Karpas-422 (cell line): ENCODE measurements at regions not wholly inside any gene's neighbourhood (a gene's known extent, or its start where the extent isn't known, plus 50 kb on each side); places are given as distances from the start of the nearest gene placed in this dataset.

Experiments used
- DNase-seq: peaks from one replicate; pipeline ENCODE4 v3.0.0-alpha.2; 2015
- H2AFZ ChIP-seq: fragments of 200-600 bp; sonication (generic); 2 replicates; pipeline ENCODE4 v1.6.1; 2014; ENCODE audit warnings: antibody characterized with exemption, low read length, mixed read lengths
- H3K27ac ChIP-seq: fragments of 200-600 bp; sonication (generic); 2 replicates; pipeline ENCODE4 v1.5.1; 2014; ENCODE audit warnings: mild to moderate bottlenecking, low read length, moderate library complexity
- H3K27me3 ChIP-seq: fragments of 200-600 bp; sonication (generic); 2 replicates; pipeline ENCODE4 v1.6.1; 2014; ENCODE audit warnings: low read length, mixed read lengths
- H3K36me3 ChIP-seq: fragments of 200-600 bp; sonication (generic); 2 replicates; pipeline ENCODE4 v1.6.1; 2014; ENCODE audit warnings: low read length, mixed read lengths; ENCODE audit not compliant: insufficient read depth
- H3K4me1 ChIP-seq: fragments of 200-600 bp; sonication (generic); 2 replicates; pipeline ENCODE4 v1.6.1; 2014; ENCODE audit warnings: mild to moderate bottlenecking, low read length, mixed read lengths
- H3K4me2 ChIP-seq: fragments of 200-600 bp; sonication (generic); 2 replicates; pipeline ENCODE4 v1.6.1; 2014; ENCODE audit warnings: low read length, low read depth, mild to moderate bottlenecking; ENCODE audit not compliant: poor library complexity, severe bottlenecking
- H3K4me3 ChIP-seq: fragments of 200-600 bp; sonication (generic); 2 replicates; pipeline ENCODE4 v1.5.1; 2014; ENCODE audit warnings: mild to moderate bottlenecking, antibody characterized with exemption, low read length, mixed read lengths
- H3K79me2 ChIP-seq: fragments of 200-600 bp; sonication (generic); 2 replicates; pipeline ENCODE4 v1.6.1; 2014; ENCODE audit warnings: mild to moderate bottlenecking, low read length, mixed read lengths
- H3K9ac ChIP-seq: fragments of 200-600 bp; sonication (generic); 2 replicates; pipeline ENCODE4 v1.6.0; 2014; ENCODE audit warnings: low read length
- H3K9me2 ChIP-seq: fragments of 200-600 bp; sonication (generic), shearing (Covaris generic); replicated peaks from 2 replicates; pipeline ENCODE4 v1.6.0; 2014; ENCODE audit warnings: mild to moderate bottlenecking, low read length, moderate library complexity; ENCODE audit not compliant: insufficient read depth
- H3K9me3 ChIP-seq: fragments of 300-700, 200-600 bp; sonication (generic); 2 replicates; pipeline ENCODE4 v1.6.1; 2014; ENCODE audit warnings: low read length, mixed read lengths
- H4K20me1 ChIP-seq: fragments of 200-600 bp; sonication (generic); 2 replicates; pipeline ENCODE4 v1.6.1; 2014; ENCODE audit warnings: mild to moderate bottlenecking, antibody characterized with exemption, low read length, low read depth; ENCODE audit not compliant: insufficient read depth

DNA sequence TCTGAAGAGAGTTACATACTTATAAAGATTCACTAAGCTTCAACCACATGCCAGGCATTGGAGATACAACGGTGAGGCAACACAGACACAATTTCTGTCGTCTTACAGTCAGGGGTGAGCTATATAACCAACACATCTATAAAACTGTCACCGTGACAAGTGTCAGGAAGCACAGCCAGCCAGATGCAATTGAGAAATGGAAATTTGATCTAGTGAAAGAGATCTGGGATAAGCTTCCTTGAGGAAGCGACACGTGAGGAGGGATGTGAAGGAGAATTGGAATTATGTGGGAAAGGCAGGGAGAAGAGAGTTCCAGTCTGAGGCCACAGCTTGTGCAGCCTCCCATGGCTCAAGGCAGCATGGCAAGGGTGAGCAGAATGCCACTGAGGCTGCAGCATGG lies 50.9 kb upstream of the ZNF354B start:
- H3K4me3 ChIP-seq = no peak overlapping the region
- no peaks in the 10 kb centered on the region for H3K4me1 ChIP-seq
- H3K27me3 ChIP-seq = no peaks in the 10 kb centered on the region
- H3K9ac ChIP-seq = no peak overlapping the region
- H3K27ac ChIP-seq = no peak overlapping the region
- no peak overlapping the region for H2AFZ ChIP-seq
- no peak for DNase-seq
- H3K36me3 ChIP-seq = no peaks in the 10 kb centered on the region
- no peaks in the 10 kb centered on the region for H3K9me3 ChIP-seq
- no peaks in the 10 kb centered on the region for H3K79me2 ChIP-seq
- no peak overlapping the region for H3K4me2 ChIP-seq
- H3K9me2 ChIP-seq = no peaks in the 10 kb centered on the region
- H4K20me1 ChIP-seq = no peaks in the 10 kb centered on the region

DNA sequence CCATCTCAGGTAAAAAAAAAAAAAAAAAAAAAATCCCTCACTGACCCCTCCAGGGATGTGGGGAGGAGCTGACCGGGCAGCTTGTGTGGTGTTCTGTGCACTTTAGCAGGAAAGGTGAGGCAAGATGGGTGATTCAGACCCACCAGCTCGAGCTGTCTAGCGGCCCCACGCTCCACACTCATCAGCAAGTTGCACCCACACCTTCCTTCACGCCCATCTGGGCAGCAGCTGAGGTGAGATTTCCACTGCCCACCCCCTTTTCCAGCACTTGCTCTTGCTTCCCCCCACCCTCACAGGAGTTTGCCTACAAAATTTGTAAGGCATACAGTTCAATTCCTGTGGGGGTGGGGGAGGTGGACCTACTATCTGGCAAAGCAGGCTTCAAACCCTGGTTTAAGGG lies 58.7 kb upstream of the ZNF354B start:
- H3K79me2 ChIP-seq = no peaks in the 10 kb centered on the region
- H3K9ac ChIP-seq = no peak overlapping the region
- H3K9me2 ChIP-seq = no peaks in the 10 kb centered on the region
- H3K36me3 ChIP-seq = no peaks in the 10 kb centered on the region
- no peak overlapping the region for H2AFZ ChIP-seq
- no peak overlapping the region for H3K4me3 ChIP-seq
- H3K4me1 ChIP-seq = no peaks in the 10 kb centered on the region
- no peaks in the 10 kb centered on the region for H3K9me3 ChIP-seq
- DNase-seq = no peak
- no peak overlapping the region for H3K27ac ChIP-seq
- H4K20me1 ChIP-seq = no peaks in the 10 kb centered on the region
- H3K4me2 ChIP-seq = no peak overlapping the region
- H3K27me3 ChIP-seq = no peaks in the 10 kb centered on the region

DNA sequence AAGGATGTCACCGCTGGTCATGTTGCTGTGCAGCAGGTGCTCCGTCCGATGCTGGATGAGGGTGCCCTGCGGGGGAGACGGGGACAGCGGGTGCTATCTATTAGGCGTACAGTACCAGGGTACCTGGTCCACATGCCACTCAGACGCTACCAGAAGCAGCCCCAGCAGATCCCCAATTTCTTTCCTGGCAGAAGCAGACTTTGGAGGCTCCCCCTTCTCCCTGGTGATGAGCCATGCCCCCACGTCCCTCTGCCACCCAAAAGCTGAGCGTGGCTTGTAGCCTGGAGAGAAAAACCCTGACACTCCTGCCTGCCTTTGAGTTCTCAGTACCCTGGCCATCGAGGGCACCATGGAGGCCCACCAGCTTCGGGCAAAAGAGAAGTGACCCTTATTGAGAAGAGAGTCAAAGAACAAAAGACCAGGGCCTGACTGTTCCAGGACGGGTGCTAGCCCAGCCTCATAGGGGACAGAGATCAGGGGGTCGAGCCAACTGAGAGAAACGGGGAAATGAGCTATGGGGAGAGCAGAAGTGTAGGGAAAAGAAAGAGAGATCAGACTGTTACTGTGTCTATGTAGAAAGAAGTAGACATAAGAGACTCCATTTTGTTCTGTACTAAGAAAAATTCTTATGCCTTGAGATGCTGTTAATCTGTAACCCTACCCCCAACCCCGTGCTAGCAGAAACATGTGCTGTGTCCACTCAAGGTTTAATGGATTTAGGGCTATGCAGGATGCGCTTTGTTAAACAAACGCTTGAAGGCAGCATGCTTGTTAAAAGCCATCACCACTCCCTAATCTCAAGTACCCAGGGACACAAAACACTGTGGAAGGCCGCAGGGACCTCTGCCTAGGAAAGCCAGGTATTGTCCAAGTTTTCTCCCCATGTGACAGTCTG lies 62.0 kb upstream of the ZNF354B start:
- Histone ChIP-seq H3K4me1 (no peaks in the 10 kb centered on the region), H3K79me2 (no peaks in the 10 kb centered on the region), H3K27ac (no peak overlapping the region), H3K9me3 (no peaks in the 10 kb centered on the region), H3K4me3 (no peak overlapping the region), H3K9ac (no peak overlapping the region), H3K36me3 (no peaks in the 10 kb centered on the region), H2AFZ (no peak overlapping the region), H3K9me2 (no peaks in the 10 kb centered on the region), H3K27me3 (no peaks in the 10 kb centered on the region), H4K20me1 (no peaks in the 10 kb centered on the region), H3K4me2 (no peak overlapping the region)
- DNase-seq = no peak

DNA sequence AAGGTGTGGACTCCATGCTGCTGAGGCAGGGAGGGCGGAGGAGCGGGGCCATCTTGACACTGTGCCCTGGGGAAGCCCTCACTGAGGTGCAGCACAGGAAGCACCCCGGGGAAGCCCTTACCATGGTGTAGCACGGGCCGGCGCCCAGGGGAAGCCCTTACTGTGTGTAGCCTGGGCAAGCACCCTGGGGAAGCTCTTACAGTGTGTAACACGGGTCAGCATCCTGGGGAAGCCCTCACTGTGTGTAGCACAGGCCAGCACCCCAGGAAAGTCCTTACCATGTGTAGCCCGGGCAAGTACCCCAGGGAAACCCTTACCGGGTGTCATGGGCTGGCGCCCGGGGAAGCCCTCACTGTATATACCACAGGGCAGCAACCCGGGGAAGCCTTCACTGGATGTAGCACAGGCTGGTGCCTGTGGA lies 62.6 kb upstream of the ZNF354B start:
- H3K36me3 ChIP-seq = no peaks in the 10 kb centered on the region
- H3K9ac ChIP-seq = no peak overlapping the region
- DNase-seq = no peak
- H3K27me3 ChIP-seq = no peaks in the 10 kb centered on the region
- no peaks in the 10 kb centered on the region for H3K79me2 ChIP-seq
- no peaks in the 10 kb centered on the region for H3K9me2 ChIP-seq
- no peaks in the 10 kb centered on the region for H4K20me1 ChIP-seq
- H3K4me1 ChIP-seq = no peaks in the 10 kb centered on the region
- no peaks in the 10 kb centered on the region for H3K9me3 ChIP-seq
- H3K27ac ChIP-seq = no peak overlapping the region
- no peak overlapping the region for H3K4me3 ChIP-seq
- no peak overlapping the region for H3K4me2 ChIP-seq
- no peak overlapping the region for H2AFZ ChIP-seq

DNA sequence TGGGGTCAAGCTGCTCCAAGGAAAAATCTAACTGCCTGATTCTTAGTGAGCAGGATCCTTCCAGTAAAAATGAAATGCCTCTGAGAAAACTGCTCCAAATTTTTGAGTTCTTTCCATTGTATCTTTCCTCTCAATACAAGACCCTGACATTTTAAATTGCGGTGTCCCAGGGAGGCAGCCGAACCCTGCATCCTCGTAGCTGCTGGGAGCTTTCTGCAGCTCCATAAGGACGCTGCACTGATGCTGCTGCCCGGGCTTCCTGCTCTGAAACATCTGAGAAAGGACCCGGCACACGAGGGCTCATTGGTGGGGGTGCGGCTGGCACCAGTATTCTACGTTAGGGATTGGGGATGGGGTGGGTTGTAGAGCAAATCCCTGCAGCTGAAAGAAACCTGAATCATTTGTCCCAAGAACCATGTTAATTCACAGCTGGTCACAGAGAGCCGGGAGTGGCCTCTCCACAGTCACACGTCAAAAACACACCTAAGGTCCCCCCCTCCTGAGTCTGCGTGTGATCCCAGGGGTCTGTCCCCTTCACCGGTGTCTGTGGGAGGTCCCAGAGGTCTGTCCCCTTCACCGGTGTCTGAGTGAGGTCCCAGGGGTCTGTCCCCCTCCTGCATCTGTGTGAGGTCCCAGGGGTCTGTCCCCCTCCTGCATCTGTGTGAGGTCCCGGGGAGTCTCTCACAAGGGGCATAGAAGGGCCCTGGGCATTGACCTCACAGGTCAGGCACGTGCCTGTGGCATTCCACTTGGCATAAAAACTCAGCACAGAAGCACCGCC lies 63.4 kb upstream of the ZNF354B start:
- Histone ChIP-seq H2AFZ (no peak overlapping the region), H3K36me3 (no peaks in the 10 kb centered on the region), H3K79me2 (no peaks in the 10 kb centered on the region), H3K9me3 (no peaks in the 10 kb centered on the region), H3K27me3 (no peaks in the 10 kb centered on the region), H3K27ac (no peak overlapping the region), H3K9me2 (no peaks in the 10 kb centered on the region), H3K4me2 (no peak overlapping the region), H3K4me1 (no peaks in the 10 kb centered on the region), H4K20me1 (no peaks in the 10 kb centered on the region), H3K9ac (no peak overlapping the region), H3K4me3 (no peak overlapping the region)
- no peak for DNase-seq

DNA sequence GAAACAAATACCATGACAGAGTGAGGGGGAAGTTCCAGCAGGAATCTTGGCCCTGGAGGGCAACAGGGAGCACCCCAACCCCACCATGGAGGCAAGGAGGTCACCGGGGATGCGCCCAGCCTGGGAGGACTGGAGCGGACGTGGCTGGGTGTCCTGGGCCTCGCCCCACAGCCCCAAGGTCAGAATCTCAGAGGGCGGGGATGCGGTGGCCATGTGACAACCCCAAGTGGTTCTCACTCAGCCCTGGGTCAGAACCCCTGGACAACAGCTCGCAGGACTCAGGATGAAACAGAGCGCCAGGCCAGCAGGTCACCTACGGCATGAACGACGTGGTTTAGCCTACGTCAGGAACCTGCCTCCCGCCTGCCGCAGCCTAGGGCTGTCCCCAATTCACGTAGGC lies 64.0 kb upstream of the ZNF354A start:
- Histone ChIP-seq H3K9me2 (no peaks in the 10 kb centered on the region), H3K4me1 (no peaks in the 10 kb centered on the region), H3K27ac (no peak overlapping the region), H3K4me3 (no peak overlapping the region), H3K9me3 (no peaks in the 10 kb centered on the region), H3K9ac (no peak overlapping the region), H3K4me2 (no peak overlapping the region), H3K36me3 (no peaks in the 10 kb centered on the region), H3K79me2 (no peaks in the 10 kb centered on the region), H2AFZ (no peak overlapping the region), H3K27me3 (no peaks in the 10 kb centered on the region), H4K20me1 (no peaks in the 10 kb centered on the region)
- DNase-seq = no peak

DNA sequence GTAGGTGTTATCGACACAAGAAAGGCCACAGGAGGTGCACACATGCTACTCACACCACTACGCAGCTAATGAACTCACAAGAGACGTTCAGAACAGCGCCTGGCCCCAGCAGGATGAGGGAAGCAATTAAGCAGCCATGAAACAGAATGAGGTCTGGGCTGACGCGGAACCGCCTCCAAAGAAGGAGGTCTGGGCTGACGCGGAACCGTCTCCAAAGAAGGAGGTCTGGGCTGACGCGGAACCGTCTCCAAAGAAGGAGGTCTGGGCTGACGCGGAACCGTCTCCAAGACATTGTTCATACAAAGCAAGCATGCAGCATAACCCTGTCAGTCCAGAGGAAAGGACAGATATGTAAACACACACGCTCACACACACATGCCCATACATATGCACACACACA lies 63.2 kb upstream of the ZNF354A start:
- no peak overlapping the region for H3K4me2 ChIP-seq
- H4K20me1 ChIP-seq = no peaks in the 10 kb centered on the region
- no peak overlapping the region for H3K4me3 ChIP-seq
- H3K27ac ChIP-seq = no peak overlapping the region
- no peaks in the 10 kb centered on the region for H3K9me2 ChIP-seq
- H3K36me3 ChIP-seq = no peaks in the 10 kb centered on the region
- no peak for DNase-seq
- no peaks in the 10 kb centered on the region for H3K4me1 ChIP-seq
- H3K27me3 ChIP-seq = no peaks in the 10 kb centered on the region
- H3K9ac ChIP-seq = no peak overlapping the region
- H2AFZ ChIP-seq = no peak overlapping the region
- H3K9me3 ChIP-seq = no peaks in the 10 kb centered on the region
- H3K79me2 ChIP-seq = no peaks in the 10 kb centered on the region

DNA sequence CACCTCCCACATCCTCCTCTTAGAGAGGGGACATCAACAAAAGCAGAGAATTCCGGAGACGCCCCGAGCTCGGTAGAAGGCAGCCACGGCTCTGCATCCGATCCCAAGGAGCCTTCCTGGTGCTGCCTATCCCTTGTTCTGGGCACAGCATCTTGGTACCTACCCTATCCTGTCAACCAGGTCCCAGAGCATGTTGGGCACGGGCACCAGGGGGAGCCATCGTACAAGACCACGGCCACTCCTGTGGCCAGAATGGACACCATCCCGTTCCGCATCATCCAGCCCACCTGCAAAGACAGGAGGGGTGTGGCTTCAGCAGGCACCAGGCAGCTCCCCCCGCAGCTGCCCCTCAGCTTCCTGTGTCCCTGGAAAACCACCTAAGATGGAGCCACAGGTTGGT lies 62.7 kb upstream of the ZNF354A start:
- no peak overlapping the region for H3K4me3 ChIP-seq
- DNase-seq = peak; percentile 71
- H3K27me3 ChIP-seq = no peaks in the 10 kb centered on the region
- H3K4me2 ChIP-seq = no peak overlapping the region
- no peaks in the 10 kb centered on the region for H3K9me2 ChIP-seq
- no peak overlapping the region for H2AFZ ChIP-seq
- H3K79me2 ChIP-seq = no peaks in the 10 kb centered on the region
- H3K9me3 ChIP-seq = no peaks in the 10 kb centered on the region
- no peak overlapping the region for H3K27ac ChIP-seq
- H3K9ac ChIP-seq = no peak overlapping the region
- H3K36me3 ChIP-seq = no peaks in the 10 kb centered on the region
- no peaks in the 10 kb centered on the region for H4K20me1 ChIP-seq
- H3K4me1 ChIP-seq = no peaks in the 10 kb centered on the region
